ENCODE measurements at regions not wholly inside any gene's neighbourhood (a gene's known extent, or its start where the extent isn't known, plus 50 kb on each side); places are given as distances from the start of the nearest gene placed in this dataset.

DNA sequence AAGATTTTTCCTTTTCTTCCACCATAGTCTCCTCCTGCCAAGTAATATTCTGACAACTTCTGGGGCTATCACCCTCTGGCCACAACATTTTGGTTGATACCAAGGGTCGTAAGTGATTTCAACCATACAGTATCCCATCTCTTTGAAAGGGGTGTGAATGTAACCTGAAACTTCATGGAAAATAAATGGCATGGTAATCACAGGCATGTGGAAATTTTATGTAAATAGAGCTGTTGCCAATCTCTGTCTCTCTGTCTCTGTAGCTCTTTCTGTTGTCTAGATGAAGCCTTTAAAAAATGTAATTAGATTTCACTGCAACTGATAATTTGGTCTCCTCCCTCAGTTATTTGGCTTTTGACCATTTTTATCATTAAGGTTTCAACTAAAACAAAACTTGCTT is 125.6 kb upstream of the RPRM start:
- no peak for DNase-seq (ENCODE audit: extremely low spot score)
- CTCF ChIA-PET: no interaction called here
- POLR2A ChIA-PET: no interaction called here
- TF ChIP-seq, protein P1, sequence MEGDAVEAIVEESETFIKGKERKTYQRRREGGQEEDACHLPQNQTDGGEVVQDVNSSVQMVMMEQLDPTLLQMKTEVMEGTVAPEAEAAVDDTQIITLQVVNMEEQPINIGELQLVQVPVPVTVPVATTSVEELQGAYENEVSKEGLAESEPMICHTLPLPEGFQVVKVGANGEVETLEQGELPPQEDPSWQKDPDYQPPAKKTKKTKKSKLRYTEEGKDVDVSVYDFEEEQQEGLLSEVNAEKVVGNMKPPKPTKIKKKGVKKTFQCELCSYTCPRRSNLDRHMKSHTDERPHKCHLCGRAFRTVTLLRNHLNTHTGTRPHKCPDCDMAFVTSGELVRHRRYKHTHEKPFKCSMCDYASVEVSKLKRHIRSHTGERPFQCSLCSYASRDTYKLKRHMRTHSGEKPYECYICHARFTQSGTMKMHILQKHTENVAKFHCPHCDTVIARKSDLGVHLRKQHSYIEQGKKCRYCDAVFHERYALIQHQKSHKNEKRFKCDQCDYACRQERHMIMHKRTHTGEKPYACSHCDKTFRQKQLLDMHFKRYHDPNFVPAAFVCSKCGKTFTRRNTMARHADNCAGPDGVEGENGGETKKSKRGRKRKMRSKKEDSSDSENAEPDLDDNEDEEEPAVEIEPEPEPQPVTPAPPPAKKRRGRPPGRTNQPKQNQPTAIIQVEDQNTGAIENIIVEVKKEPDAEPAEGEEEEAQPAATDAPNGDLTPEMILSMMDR (IDR thresholded peaks at IDR 0.05; ENCODE audit: control extremely low read depth, extremely low read depth, low read depth, missing control alignments): no peak

DNA sequence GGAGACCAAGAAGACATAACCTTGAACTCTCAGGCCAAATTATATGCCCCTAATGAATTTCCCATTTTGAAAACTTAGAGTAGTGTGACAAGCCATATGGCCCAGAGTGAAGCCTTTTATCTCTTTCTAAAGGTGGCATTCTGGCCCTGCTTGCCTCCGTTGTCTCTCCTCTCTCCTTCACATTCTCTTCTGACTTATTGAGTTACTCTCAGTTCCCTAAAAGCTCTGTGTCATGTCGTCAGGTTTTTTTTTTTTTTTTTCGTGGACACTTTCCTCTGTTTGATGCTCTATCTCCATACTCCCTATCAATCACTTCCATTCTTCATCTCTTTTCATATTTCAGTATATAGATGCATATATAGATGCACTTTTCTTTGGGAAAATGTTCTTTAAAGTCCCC is 128.1 kb upstream of the RPRM start:
- CTCF ChIA-PET: interaction anchor here (1.3 kb wide), 1 partner anchor 11 kb away, joined by 3 read pairs; no protein-coding TSS in a partner anchor
- POLR2A ChIA-PET: no interaction called here
- TF ChIP-seq, protein P1 (IDR thresholded peaks at IDR 0.05; ENCODE audit: control extremely low read depth, extremely low read depth, low read depth, missing control alignments): no peak
- no peak for DNase-seq (ENCODE audit: extremely low spot score)

DNA sequence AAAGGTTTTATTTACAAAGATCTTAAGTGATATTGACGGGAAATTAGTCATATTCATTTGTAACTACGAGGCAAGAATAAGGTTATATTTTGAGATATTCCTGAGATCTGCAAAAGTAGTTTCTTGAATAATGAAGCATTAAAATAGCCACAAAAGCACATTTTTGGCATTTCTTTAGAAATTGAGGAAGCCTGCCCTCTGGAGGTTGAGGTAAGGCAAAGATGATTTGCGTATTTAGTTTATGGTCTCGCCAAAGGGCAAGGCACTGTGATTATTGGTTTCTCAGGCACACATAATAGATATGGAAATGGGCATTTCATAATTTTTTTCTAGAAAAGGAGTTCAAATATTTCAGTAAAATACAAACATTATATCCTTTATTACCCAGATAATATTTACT is 143.7 kb upstream of the RPRM start:
- ChIA-PET CTCF (interaction anchor here (1.3 to 1.4 kb wide), 2 partner anchors 10 to 15 kb away, joined by 3 read pairs; no protein-coding TSS in a partner anchor), POLR2A (no interaction called here)
- DNase-seq (ENCODE audit: extremely low spot score): no peak
- TF ChIP-seq, protein P1 (IDR thresholded peaks at IDR 0.05; ENCODE audit: control extremely low read depth, extremely low read depth, low read depth, missing control alignments): no peak

DNA sequence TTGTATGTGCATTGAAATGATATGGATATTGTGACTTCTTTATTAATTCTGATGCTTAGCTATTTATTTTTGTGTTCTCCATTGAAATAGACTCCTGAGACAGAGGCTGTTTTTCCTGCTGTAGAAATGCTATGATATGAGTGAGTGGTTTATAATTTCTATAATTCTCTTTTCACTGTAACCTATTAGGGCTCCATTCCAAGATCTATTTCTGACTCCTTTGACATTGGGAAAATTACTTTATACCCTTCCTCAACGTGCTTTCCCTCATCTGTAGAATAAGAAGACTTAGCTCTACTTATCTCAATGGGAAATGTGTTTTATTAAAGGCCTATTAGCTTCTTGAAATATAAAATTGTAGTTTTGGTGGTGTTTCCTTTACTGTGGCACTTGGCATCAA is 144.5 kb upstream of the RPRM start:
- TF ChIP-seq, protein P1 (IDR thresholded peaks at IDR 0.05; ENCODE audit: control extremely low read depth, extremely low read depth, low read depth, missing control alignments): no peak
- DNase-seq (ENCODE audit: extremely low spot score): no peak
- ChIA-PET POLR2A (no interaction called here), CTCF (interaction anchor here (0.9 to 1.4 kb wide), 3 partner anchors 9 to 30 kb away, joined by 3 read pairs; no protein-coding TSS in a partner anchor)

DNA sequence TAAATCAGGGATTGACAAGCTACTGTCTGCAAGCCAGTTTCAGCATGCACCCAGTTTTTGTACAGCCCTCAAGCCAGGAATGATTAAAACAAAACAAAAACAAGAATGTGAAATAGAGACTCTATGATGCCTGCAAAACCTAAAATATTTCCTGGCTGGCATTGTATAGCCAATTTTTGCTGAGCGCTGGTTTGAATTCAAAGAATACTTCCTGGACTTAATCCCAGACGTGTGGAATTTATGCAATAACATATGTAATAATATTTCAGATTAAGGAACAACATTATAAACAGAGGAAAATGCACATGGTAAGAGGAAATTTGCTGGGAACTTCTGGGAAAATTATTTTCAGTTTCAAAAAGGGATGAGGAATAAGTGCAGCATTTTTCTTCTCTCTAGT is 148.1 kb upstream of the RPRM start:
- ChIA-PET CTCF (no interaction called here), POLR2A (no interaction called here)

DNA sequence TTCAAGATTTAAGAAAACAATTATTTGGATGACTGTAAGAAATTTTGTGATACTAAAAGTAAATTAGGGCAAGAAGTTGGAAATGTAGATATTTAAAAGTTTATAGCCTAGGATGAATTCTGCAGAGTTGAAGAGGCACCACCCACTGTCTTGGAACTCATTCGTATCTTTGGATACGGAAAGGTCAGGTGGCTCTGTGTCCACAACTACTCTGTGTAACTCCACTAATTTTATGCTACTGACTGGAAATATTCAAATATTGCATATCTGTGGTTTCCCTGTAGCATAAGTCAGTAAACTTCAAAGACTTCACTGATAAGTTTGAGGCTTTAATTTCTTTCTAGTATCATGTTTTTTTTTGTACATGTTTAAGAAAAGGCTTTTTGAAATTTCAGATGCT is 156.9 kb upstream of the RPRM start:
- TF ChIP-seq, protein P1 (IDR thresholded peaks at IDR 0.05; ENCODE audit: control extremely low read depth, extremely low read depth, low read depth, missing control alignments): no peak
- ChIA-PET POLR2A (no interaction called here), CTCF (no interaction called here)
- no peak for DNase-seq (ENCODE audit: extremely low spot score)

More for the DNA sequence above, 148.1 kb upstream of the RPRM start:
- TF ChIP-seq, protein P1 (IDR thresholded peaks at IDR 0.05; ENCODE audit: control extremely low read depth, extremely low read depth, low read depth, missing control alignments): no peak
- DNase-seq (ENCODE audit: extremely low spot score): no peak

DNA sequence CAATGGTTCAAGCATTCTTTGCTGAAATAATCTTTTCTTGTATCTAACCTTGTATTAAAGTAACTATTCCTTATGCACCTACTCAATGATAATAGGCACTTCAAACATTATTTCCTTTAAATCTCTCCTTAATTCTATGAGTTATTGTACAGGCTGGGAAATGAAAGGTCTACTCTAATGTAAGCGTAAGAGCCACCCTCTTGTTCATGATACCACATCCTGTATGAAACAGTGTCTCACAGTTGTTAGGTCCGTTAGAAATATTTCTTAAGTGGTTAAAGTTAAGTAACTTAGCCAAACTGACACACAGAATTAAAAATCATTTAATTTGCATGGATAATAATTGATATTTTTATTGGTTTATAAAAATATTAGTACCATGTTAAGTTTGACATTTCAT is 162.5 kb upstream of the RPRM start:
- ChIA-PET CTCF (interaction anchor here (1.7 kb wide), 1 partner anchor 96 kb away, joined by 3 read pairs; no protein-coding TSS in a partner anchor), POLR2A (no interaction called here)
- TF ChIP-seq, protein P1 (IDR thresholded peaks at IDR 0.05; ENCODE audit: control extremely low read depth, extremely low read depth, low read depth, missing control alignments): no peak
- no peak for DNase-seq (ENCODE audit: extremely low spot score)
